Right cardiac atrium (tissue), 5 donors: ENCODE measurements at regions not wholly inside any gene's neighbourhood (a gene's known extent, or its start where the extent isn't known, plus 50 kb on each side); places are given as distances from the start of the nearest gene placed in this dataset.
A peak's percentile ranks its signal among the peaks of the same experiment; 100 is the strongest.

ENCODE experiments used
- ATAC-seq, 2 donors: fragments of 200-7000 bp; cut with Tn5 transposase; one replicate each; pipeline versions ENCODE4 v1.8.0 to v1.9.1; 2020; ENCODE audit warnings: moderate library complexity in 2 of 2, mild to moderate bottlenecking in 1 of 2
- DNase-seq, 3 donors: peaks; one replicate each; pipeline ENCODE4 v3.0.0-alpha.2; 2020
- H3K27ac ChIP-seq: one replicate; pipeline ENCODE4 v1.5.1; 2013; ENCODE audit warnings: mild to moderate bottlenecking, low read length, control low read depth, moderate library complexity
- H3K27me3 ChIP-seq: one replicate; pipeline ENCODE4 v1.6.1; 2013; ENCODE audit not compliant: control insufficient read depth, insufficient read depth
- H3K4me1 ChIP-seq: one replicate; pipeline ENCODE4 v1.6.1; 2013; ENCODE audit warnings: low read length; ENCODE audit not compliant: control insufficient read depth, insufficient read depth
- H3K4me3 ChIP-seq: one replicate; pipeline ENCODE4 v1.5.1; 2013; ENCODE audit warnings: low read length, control low read depth
- H3K9me3 ChIP-seq: one replicate; pipeline ENCODE4 v1.6.1; 2013; ENCODE audit warnings: low read length; ENCODE audit not compliant: control insufficient read depth
- WGBS: extraction: QIAGEN DNeasy Blood & Tissue Kit; methylation state at CpG from one replicate; pipeline ENCODE4 v1.1.7; 2013; 5-methylcytosine and 5-hydroxymethylcytosine counted together
- intact Hi-C, 4 donors: fragments of 100-400 bp; cut with DNase I; formaldehyde crosslinking; loops; one replicate each; pipeline versions ENCODE4 v1.11.0 to v1.14.0; 2022 to 2023
- donor health status: healthy with polysubstance abuse.
- donor health status: DM: no; HTN: yes; CAD: no.
- donor health status: DM: no; HTN: no; CAD: no.
- donor health status: DM: no; HTN: yes; CAD: no; lungs with severe emphysema.
- donor health status: DM: yes; HTN: yes; CAD: no.

DNA sequence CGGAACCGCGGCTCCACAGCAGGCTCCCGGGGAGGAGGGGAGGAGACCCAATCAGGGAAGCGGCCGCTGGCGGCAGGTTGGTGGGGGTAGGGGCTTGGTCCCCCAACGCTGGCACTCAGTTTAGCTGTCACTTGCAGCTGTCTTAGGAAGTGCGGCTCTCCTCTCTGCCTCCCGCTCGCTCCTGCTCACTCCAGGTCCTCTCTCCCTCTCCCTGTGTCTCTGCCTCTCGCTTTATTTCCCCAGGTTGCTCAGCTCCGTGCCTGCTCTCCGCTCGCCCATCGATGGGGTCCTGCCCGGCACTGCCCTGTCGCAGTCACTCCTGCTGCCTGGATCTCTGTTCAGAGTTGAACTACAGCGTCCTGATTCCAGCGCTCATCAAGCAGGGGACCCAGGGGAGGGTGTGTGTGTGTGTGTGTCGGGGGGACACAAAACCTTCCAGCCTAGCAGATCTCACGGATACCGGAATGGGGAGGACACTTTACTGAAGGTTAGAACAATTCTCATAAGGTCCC lies 145.6 kb downstream of the ENGASE start:
- DNase-seq: peak in 1 of 3 donors; percentile 2
- Histone ChIP-seq H3K27ac (no peak overlapping the region), H3K27me3 (no peaks in the 10 kb centered on the region), H3K9me3 (no peaks in the 10 kb centered on the region), H3K4me3 (no peak overlapping the region), H3K4me1 (no peaks in the 10 kb centered on the region)
- intact Hi-C loops: no loop called here
- WGBS: 3% methylated on average over 23 of the region's 23 CpGs
- ATAC-seq: no peak

DNA sequence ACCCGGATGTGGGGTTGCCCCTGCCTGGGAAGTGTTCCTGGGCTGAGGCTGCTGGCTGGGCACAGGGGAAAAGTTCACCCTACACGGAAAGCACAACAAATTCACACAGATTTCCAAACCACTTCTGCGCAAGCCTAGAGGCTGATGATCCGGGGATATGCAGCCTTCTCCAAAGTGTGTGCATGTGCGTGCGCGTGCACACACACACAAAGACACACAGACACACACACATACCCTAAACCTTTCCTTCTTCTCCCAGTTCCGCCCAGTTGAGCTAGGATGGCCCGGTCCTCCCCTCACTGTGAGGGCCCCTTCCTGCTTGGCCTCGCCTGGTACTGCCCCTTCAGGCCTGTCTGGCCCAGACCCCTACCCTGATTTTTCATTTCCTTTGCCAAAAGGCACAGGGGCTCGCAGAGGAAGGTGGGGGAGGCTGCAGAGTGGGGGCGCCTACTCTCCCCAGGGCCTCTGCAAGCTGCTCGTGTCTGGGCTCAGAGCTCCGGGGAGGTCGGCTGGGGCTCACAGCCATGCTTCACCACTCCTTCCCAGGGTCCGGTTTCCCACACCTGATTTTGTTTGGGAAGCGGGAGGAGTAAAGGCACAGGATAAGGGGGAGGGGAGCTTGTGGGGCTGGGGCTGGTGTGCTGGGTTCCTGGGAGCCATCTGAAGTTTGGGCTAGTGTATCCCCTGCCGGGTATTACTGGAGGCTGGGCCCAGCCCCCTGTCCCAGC lies 144.7 kb downstream of the ENGASE start:
- H3K27ac ChIP-seq: no peak overlapping the region
- intact Hi-C loops: no loop called here
- no peaks in the 10 kb centered on the region for H3K27me3 ChIP-seq
- no peaks in the 10 kb centered on the region for H3K4me1 ChIP-seq
- H3K4me3 ChIP-seq: no peak overlapping the region
- 56% methylated on average over 18 of the region's 18 CpGs for WGBS
- DNase-seq (no peak), ATAC-seq (no peak)
- H3K9me3 ChIP-seq: no peaks in the 10 kb centered on the region

DNA sequence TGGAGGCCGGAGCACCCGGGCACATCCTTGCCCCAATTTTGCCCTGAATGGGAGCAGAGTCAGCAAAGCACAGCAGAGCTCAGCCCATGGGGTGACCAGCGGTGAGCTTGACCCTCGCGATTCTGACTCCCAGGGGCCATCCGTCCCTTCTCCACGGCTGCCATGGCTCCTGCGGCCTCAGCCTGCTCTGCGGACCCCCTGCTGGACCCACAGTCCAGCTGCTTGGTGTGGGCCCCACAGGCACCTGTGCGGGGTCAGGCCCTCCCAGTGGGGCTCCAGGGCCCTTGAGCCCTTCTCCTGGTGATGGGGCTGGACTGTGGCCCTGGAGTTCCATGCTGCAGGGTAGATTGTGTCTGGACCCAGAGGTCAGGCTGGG lies 144.2 kb downstream of the ENGASE start:
- ATAC-seq (no peak), DNase-seq (no peak)
- no peaks in the 10 kb centered on the region for H3K9me3 ChIP-seq
- H3K4me3 ChIP-seq: no peak overlapping the region
- no peak overlapping the region for H3K27ac ChIP-seq
- intact Hi-C loops: no loop called here
- 82% methylated on average over 10 of the region's 10 CpGs for WGBS
- H3K4me1 ChIP-seq: no peaks in the 10 kb centered on the region
- no peaks in the 10 kb centered on the region for H3K27me3 ChIP-seq

DNA sequence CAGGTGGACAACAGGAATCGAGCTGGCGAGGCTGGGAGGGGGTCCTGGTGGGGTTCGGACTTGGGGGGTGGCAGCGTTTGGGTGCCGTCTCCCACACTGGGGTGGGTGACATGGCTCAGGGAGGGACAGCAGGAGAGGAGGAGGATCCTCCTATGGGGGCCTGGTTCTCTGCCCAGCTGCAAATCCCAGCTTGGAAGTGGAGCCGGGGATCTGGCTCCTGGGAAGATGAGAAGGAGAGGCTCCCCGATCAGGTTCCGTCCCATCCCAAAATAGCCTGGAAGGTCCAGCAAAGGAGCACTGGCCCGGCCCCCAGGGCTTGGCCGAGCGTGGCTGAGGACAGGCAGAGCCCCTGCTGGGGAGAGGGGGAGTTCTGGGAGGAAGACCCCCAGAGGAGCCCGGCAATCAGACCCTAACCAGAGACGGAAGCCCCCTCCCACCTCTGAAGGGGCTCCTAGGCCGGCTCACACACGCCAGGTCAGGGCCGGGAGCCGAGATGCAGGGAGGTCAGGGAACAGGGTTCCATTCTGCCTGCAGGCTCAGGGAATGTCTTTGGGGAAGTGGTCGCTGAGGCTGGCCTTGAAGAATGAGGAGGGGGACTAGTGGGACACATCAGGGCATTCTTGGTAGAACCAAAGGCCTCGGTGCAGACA lies 143.7 kb downstream of the ENGASE start:
- Histone ChIP-seq H3K27me3 (no peaks in the 10 kb centered on the region), H3K27ac (no peak overlapping the region), H3K4me3 (no peak overlapping the region), H3K4me1 (no peaks in the 10 kb centered on the region), H3K9me3 (no peaks in the 10 kb centered on the region)
- ATAC-seq (no peak), DNase-seq (no peak)
- intact Hi-C loops: no loop called here
- 67% methylated on average over 19 of the region's 19 CpGs for WGBS

DNA sequence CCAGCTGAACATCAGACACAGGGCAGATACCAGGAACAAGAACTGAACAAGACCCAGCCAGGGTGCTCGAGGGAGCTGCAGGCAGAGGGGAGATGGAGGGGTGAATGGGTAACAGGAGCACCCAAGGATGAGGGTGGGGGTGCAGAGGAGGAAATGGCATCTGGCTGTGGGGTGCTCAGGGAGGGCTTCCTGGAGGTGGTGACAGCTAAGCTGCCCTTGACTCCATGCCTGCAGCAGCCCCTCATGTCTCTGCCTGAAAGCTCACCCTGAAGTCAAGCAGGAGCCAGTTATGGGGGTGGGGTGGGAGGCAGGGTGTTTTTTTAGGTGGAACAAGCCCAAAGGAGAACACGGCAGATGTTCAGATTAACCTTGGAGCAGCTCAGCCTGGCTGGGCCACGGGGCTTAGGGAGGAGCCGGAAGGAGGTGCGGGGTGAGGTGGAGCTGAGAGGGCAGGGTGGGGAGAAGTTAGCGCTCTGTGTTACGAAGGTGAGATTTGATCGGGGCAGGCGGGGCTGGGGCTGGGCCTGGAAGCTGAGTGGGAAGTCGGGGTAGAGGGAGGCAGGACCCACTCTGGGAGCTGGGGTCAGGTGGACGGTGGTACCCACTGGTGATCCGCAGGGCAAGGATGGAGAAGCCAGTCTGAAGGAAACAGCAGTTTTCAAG lies 143.0 kb downstream of the ENGASE start:
- no peaks in the 10 kb centered on the region for H3K9me3 ChIP-seq
- H3K27me3 ChIP-seq: no peaks in the 10 kb centered on the region
- intact Hi-C loops: no loop called here
- no peak for ATAC-seq
- WGBS: 54% methylated on average over 12 of the region's 12 CpGs
- H3K4me3 ChIP-seq: no peak overlapping the region
- H3K27ac ChIP-seq: no peak overlapping the region
- no peaks in the 10 kb centered on the region for H3K4me1 ChIP-seq
- no peak for DNase-seq

DNA sequence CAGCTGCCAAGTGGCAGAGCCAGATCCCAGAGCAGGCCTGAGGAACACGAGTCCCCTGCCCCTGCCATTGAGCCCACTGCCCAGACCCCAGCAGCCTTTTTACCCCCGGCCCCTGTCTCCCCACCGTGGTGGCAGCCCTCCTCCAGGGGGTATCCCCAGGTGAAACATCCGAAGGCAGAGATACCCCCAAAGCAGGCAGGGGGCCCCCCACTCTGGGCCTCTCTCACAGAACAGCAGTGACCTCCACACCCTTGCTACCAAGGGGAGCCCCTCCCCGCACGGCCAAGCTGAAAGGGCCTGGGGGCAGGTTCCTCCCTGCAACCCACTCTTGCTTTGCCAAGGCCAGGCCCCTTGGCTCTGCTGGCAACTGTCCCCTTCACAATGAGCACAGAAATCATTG lies 142.2 kb downstream of the ENGASE start:
- no peak for DNase-seq
- WGBS: 68% methylated on average over 6 of the region's 6 CpGs
- Histone ChIP-seq H3K9me3 (no peaks in the 10 kb centered on the region), H3K27ac (no peak overlapping the region), H3K27me3 (no peaks in the 10 kb centered on the region), H3K4me1 (no peaks in the 10 kb centered on the region), H3K4me3 (no peak overlapping the region)
- intact Hi-C loops: no loop called here
- no peak for ATAC-seq

DNA sequence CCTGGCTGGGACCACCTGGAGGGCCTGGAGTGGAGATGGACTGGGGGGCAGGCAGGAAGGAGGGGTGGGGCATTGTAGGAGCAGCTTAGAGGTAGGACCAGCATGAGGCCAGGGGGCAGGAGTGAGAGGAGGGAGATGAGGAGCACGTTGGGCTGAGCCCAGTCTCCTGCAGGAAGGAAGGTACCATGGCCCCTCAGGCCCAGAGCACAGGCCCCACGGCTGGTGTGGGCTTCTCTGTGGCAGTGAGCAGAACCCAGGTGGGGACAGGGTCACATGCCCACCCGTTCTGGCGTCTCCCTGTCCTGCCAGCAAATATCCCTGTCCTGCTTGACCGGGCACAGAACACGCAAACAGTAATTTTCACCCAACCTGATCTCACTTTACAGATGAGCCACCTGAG lies 141.8 kb downstream of the ENGASE start:
- no peaks in the 10 kb centered on the region for H3K27me3 ChIP-seq

DNA sequence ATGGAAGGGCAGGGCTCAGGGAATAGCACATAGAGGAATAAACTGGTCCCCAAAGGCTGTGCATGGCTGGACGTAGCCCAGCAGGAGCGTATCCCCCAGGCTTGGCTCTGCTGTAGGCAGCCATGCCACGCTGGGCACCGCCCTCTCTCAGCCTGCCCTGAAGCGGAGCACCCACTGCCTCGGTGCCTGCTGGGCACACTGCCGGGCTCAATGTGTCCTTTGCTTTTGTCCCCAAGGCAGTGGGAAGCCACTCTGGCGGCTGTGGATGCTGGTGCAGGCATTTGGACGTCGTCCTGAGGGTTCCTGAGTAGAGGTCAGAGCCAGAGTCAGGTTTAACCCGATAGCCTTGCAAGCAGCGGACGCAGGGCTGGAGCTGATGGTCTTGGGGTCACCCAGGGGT lies 141.0 kb downstream of the ENGASE start:
- Histone ChIP-seq H3K27me3 (no peaks in the 10 kb centered on the region), H3K9me3 (no peaks in the 10 kb centered on the region)

More for the DNA sequence above, 141.8 kb downstream of the ENGASE start:
- Histone ChIP-seq H3K4me1 (no peaks in the 10 kb centered on the region), H3K4me3 (no peak overlapping the region), H3K27ac (no peak overlapping the region), H3K9me3 (no peaks in the 10 kb centered on the region)
- 63% methylated on average over 6 of the region's 6 CpGs for WGBS
- DNase-seq (no peak), ATAC-seq (no peak)
- intact Hi-C loops: no loop called here

DNA sequence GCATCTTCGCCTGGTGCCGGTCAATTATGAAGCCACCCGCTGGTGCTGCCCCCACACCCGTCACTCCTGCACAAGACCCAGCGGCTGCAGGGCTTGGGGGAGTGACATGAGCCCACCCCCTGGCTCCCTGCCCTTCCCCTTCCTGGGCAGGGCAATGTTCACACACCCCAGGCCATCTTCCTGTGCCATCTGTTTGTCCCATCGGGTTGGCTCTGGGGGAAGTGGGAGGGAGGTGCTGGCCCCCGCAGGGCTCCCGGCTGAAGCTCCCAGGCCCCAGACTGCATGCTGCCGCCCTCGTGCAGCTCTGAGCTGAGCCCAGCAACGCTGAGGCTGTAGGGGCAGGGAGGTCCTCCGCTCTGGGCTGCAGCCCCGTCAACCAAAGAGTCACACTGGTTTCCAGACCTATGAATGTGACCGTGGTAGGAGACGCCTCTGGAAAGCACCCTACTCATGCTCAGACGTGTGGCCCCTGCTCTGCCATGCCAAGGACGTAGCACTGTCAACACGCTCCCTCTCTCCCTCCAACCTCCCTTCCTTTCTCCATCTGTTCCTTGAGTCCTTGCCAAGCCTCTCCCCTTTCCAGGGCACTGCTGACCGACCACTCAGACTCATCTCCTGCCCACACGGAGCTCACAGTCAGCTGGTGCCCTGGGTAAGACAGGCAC lies 140.4 kb downstream of the ENGASE start:
- Histone ChIP-seq H3K27ac (no peak overlapping the region), H3K27me3 (no peaks in the 10 kb centered on the region), H3K4me1 (no peaks in the 10 kb centered on the region), H3K4me3 (no peak overlapping the region), H3K9me3 (no peaks in the 10 kb centered on the region)
- intact Hi-C loops: no loop called here
- WGBS: 26% methylated on average over 20 of the region's 20 CpGs
- DNase-seq (peak in 2 of 3 donors; percentile 15 to 17), ATAC-seq (no peak)

More for the DNA sequence above, 141.0 kb downstream of the ENGASE start:
- intact Hi-C loops: no loop called here
- DNase-seq: no peak
- no peak for ATAC-seq
- no peaks in the 10 kb centered on the region for H3K4me1 ChIP-seq
- H3K4me3 ChIP-seq: no peak overlapping the region
- H3K27ac ChIP-seq: no peak overlapping the region
- WGBS: 77% methylated on average over 13 of the region's 13 CpGs

DNA sequence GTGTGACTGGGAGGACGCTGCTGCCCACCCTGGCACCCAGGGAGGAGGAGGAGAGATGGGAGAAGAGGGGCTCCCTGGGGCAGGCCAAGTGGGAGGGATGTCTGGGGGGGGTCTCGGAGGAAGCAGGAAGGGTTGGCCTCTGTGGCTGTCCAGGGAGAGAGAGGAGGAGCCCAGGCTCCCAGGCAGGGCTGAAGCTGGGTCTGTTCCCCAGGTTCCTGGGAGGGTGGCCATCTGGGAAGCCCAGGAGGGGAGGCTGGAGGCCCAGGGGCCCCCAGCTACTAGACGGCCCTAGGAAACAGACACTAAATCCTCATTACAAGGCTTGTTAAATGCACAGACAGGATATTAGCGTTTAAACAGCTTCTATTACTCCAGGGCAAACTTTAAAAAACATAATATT lies 139.8 kb downstream of the ENGASE start:
- H3K9me3 ChIP-seq: no peaks in the 10 kb centered on the region
- H3K27me3 ChIP-seq: no peaks in the 10 kb centered on the region
- DNase-seq (peak in 2 of 3 donors; percentile 11 to 16), ATAC-seq (no peak)
- no peak overlapping the region for H3K27ac ChIP-seq
- intact Hi-C loops: no loop called here
- no peak overlapping the region for H3K4me3 ChIP-seq
- H3K4me1 ChIP-seq: no peaks in the 10 kb centered on the region
- WGBS: 53% methylated on average over 4 of the region's 4 CpGs

DNA sequence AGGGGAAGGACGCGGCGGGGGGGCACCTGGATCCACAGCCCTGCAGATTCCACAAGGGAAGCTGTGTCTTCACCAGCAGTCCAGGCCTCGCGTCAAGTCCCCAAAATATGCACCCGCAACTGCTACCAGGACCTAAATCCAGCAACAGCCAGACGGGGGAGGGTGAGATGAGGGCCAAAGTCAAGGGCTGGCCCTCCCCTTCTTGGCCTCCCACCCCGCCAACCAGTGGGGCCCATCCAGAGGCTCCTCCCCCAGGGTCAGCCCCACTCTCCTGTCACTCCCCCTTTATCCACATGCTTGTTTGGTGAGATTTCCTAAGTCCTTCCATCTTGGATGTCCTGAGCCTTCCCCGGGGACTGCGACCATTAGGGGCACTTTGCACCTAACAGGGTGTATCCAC lies 138.7 kb downstream of the ENGASE start:
- Histone ChIP-seq H3K27ac (no peak overlapping the region), H3K27me3 (no peaks in the 10 kb centered on the region), H3K4me3 (no peak overlapping the region), H3K4me1 (no peaks in the 10 kb centered on the region), H3K9me3 (no peaks in the 10 kb centered on the region)
- 84% methylated on average over 10 of the region's 10 CpGs for WGBS
- ATAC-seq (no peak), DNase-seq (peak in 2 of 3 donors; percentile 13 to 39)
- intact Hi-C loops: no loop called here
